Caco-2 (cell line): ENCODE measurements at regions not wholly inside any gene's neighbourhood (a gene's known extent, or its start where the extent isn't known, plus 50 kb on each side); places are given as distances from the start of the nearest gene placed in this dataset.

Experiments used
- BruUV-seq: library from RNA; stranded (reverse); fragments of 400-500 nt; replicated peaks from 2 replicates; lab custom pipeline; 2021; lab: Mats Ljungman, UMichigan
- CTCF ChIA-PET: fragments of 300-600 bp; sonication (Branson Sonifier 250); formaldehyde crosslinking; loops from one replicate; lab custom pipeline; 2022; ENCODE audit warnings: antibody characterized with exemption; lab: Charles Lee
- POLR2A ChIA-PET: fragments of 300-600 bp; sonication (Branson Sonifier 250); formaldehyde crosslinking; loops from one replicate; lab custom pipeline; 2022; ENCODE audit warnings: antibody characterized with exemption; lab: Charles Lee
- DNase-seq, 2 experiments: peaks; one replicate each; pipeline versions ENCODE4 v3.0.0 to v3.0.0-alpha.2; 2020 to 2022
- H3K27me3 ChIP-seq: replicated peaks from 2 replicates; pipeline ENCODE4 v1.6.0; 2011; ENCODE audit warnings: low read length; ENCODE audit not compliant: control insufficient read depth, insufficient read depth
- H3K36me3 ChIP-seq: 2 replicates; pipeline ENCODE4 v1.5.1; 2011; ENCODE audit warnings: low read length; ENCODE audit not compliant: control insufficient read depth, insufficient read depth
- H3K4me1 ChIP-seq: fragments of 250-450 bp; sonication (Bioruptor Pico); 2 replicates; pipeline ENCODE4 v1.5.1; 2020; ENCODE audit warnings: mild to moderate bottlenecking
- H3K4me3 ChIP-seq: 2 replicates; pipeline ENCODE4 v1.5.1; 2011; ENCODE audit warnings: low read depth, mild to moderate bottlenecking, control low read depth, low read length
- H3K9me3 ChIP-seq: fragments of 250-450 bp; sonication (Bioruptor Pico); 2 replicates; pipeline ENCODE4 v1.5.1; 2020; ENCODE audit warnings: mild to moderate bottlenecking, moderate library complexity
- H3K27ac Mint-ChIP-seq: one replicate; pipeline ENCODE4 v1.8.0; 2022; ENCODE audit warnings: mixed read lengths; ENCODE audit not compliant: unreplicated experiment
- H3K27me3 Mint-ChIP-seq: one replicate; pipeline ENCODE4 v1.8.0; 2022; ENCODE audit warnings: mixed read lengths; ENCODE audit not compliant: insufficient read depth, unreplicated experiment
- H3K36me3 Mint-ChIP-seq: one replicate; pipeline ENCODE4 v1.8.0; 2022; ENCODE audit warnings: mild to moderate bottlenecking, mixed read lengths; ENCODE audit not compliant: insufficient read depth, unreplicated experiment
- H3K4me1 Mint-ChIP-seq: one replicate; pipeline ENCODE4 v1.8.0; 2022; ENCODE audit warnings: low read depth, mixed read lengths; ENCODE audit not compliant: unreplicated experiment
- H3K4me3 Mint-ChIP-seq: one replicate; pipeline ENCODE4 v1.8.0; 2022; ENCODE audit warnings: mild to moderate bottlenecking, moderate library complexity, mixed read lengths; ENCODE audit not compliant: unreplicated experiment
- H3K9me3 Mint-ChIP-seq: one replicate; pipeline ENCODE4 v1.8.0; 2022; ENCODE audit warnings: mixed read lengths; ENCODE audit not compliant: unreplicated experiment
- intact Hi-C: fragments of 100-400 bp; cut with micrococcal nuclease; formaldehyde crosslinking; loops from one replicate; pipeline ENCODE4 v1.10.0; 2022; ENCODE audit not compliant: unreplicated experiment
- TF ChIP-seq, protein P1 (sequence below), 2 experiments: fragments of 200-600 bp in 1 of 2; IDR thresholded peaks; 1 replicate in 1 of 2; 2 replicates in 1 of 2; pipeline versions ENCODE4 v1.5.1 to v1.8.0; 2011 to 2022; ENCODE audit warnings: antibody characterized with exemption in 1 of 2, control low read depth in 1 of 2, inconsistent platforms in 1 of 2, low read depth in 1 of 2, low read length in 1 of 2, mild to moderate bottlenecking in 1 of 2, moderate library complexity in 1 of 2; ENCODE audit not compliant: insufficient read depth in 1 of 2, severe bottlenecking in 1 of 2, unreplicated experiment in 1 of 2

DNA sequence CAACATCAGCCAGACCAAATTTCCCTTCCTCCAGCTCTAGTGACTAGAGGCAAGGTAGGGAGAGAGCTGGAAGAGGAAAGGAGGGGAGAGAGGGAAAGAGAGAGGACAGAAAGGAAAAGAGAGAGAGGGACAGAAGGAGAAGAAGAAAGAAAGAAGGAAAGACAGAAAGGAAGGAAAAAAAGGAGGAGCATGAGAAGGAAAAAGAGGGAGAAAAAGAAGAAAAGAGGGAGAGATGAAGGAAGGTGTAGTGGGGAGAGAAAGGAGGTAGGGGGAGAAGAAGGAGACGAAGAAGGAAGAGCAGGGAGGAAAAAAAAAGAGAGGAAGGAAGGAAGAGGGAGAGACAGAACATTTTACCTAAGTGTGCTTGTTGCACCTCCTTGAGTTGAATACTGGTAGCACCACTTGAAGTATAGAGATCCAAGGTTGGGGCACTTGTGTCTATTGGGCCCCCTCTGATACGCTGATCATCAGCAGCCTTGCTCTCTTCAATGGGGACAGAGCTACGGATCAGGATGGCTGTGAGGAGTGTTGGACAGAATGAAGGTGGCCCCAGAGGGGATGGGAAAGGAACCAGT, 232.5 kb downstream of the SUDS3 start:
- POLR2A ChIA-PET, result no interaction called here
- peaks cover 17% of the 10 kb centered on the region for H3K27me3 Mint-ChIP-seq
- BruUV-seq, result no TSS peak

DNA sequence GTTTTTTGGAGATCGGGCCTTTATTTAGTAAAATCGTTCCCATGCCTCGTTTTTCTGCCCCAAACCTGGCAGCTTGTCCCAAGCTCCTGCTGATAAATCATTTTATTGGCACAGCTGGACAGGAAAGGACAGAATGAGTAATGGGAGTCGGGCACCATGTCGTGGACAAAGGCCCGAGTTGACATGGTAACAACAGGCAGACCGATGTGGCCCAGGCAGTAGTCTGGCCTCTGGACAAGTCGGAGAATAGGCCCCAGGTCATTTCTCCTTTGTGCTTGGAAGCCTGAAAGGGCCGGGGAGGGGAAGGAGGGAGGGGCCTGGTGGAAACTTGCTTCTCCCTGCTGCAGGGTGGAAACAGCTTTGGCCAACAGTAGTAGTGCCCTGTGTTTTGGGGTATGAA, 234.9 kb downstream of the SUDS3 start:
- Mint-ChIP-seq H3K27ac (no peak overlapping the region), H3K4me1 (no peaks in the 10 kb centered on the region), H3K27me3 (peaks cover 22% of the 10 kb centered on the region), H3K4me3 (no peak overlapping the region), H3K36me3 (no peaks in the 10 kb centered on the region), H3K9me3 (peaks cover 8% of the 10 kb centered on the region)
- no TSS peak for BruUV-seq
- Histone ChIP-seq H3K4me1 (no peaks in the 10 kb centered on the region), H3K9me3 (no peaks in the 10 kb centered on the region), H3K4me3 (no peak overlapping the region), H3K36me3 (no peaks in the 10 kb centered on the region), H3K27me3 (no peaks in the 10 kb centered on the region; the same call in 1 of the 2 replicates)
- ChIA-PET POLR2A (no interaction called here), CTCF (no interaction called here)
- TF ChIP-seq, protein P1, sequence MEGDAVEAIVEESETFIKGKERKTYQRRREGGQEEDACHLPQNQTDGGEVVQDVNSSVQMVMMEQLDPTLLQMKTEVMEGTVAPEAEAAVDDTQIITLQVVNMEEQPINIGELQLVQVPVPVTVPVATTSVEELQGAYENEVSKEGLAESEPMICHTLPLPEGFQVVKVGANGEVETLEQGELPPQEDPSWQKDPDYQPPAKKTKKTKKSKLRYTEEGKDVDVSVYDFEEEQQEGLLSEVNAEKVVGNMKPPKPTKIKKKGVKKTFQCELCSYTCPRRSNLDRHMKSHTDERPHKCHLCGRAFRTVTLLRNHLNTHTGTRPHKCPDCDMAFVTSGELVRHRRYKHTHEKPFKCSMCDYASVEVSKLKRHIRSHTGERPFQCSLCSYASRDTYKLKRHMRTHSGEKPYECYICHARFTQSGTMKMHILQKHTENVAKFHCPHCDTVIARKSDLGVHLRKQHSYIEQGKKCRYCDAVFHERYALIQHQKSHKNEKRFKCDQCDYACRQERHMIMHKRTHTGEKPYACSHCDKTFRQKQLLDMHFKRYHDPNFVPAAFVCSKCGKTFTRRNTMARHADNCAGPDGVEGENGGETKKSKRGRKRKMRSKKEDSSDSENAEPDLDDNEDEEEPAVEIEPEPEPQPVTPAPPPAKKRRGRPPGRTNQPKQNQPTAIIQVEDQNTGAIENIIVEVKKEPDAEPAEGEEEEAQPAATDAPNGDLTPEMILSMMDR (IDR thresholded peaks at IDR 0.05; ENCODE audit: insufficient read depth in 1 of 2, low read depth in 1 of 2, low read length in 1 of 2, severe bottlenecking in 1 of 2, unreplicated experiment in 1 of 2), result no peak
- intact Hi-C loops, result no loop called here
- no peak for DNase-seq

More for the DNA sequence above, 232.5 kb downstream of the SUDS3 start:
- intact Hi-C loops, result no loop called here
- TF ChIP-seq, protein P1 (IDR thresholded peaks at IDR 0.05; ENCODE audit: insufficient read depth in 1 of 2, low read depth in 1 of 2, low read length in 1 of 2, severe bottlenecking in 1 of 2, unreplicated experiment in 1 of 2), result no peak
- no peaks in the 10 kb centered on the region for H3K4me1 Mint-ChIP-seq
- H3K36me3 Mint-ChIP-seq, result no peaks in the 10 kb centered on the region
- H3K9me3 Mint-ChIP-seq, result peaks cover 8% of the 10 kb centered on the region
- no peaks in the 10 kb centered on the region; the same call in 1 of the 2 replicates for H3K27me3 ChIP-seq
- H3K36me3 ChIP-seq, result no peaks in the 10 kb centered on the region
- H3K4me3 Mint-ChIP-seq, result no peak overlapping the region
- H3K9me3 ChIP-seq, result no peaks in the 10 kb centered on the region
- no peak overlapping the region for H3K27ac Mint-ChIP-seq
- no peaks in the 10 kb centered on the region for H3K4me1 ChIP-seq
- no peak overlapping the region for H3K4me3 ChIP-seq
- no peak for DNase-seq
- CTCF ChIA-PET, result no interaction called here

DNA sequence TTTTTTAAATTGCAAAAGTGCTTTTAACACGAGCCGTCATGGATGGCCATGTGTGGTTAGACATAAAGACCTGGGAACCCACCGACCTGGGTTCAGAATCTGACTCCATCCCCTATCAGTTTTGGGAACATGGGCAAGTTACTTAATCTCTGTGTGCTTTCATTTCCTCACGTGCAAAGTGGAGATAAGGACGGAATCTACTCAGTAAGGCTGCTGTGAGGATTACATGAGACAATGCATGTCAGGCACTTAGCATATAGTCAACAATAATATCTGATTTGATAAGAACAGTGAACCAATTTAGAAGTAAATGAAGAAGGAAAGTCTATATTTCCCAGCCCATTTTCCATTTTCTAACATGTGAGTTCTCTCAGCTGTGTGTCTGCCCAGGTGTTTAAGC, 235.4 kb downstream of the SUDS3 start:
- Histone ChIP-seq H3K36me3 (no peaks in the 10 kb centered on the region), H3K4me1 (no peaks in the 10 kb centered on the region), H3K9me3 (no peaks in the 10 kb centered on the region), H3K4me3 (no peak overlapping the region), H3K27me3 (no peaks in the 10 kb centered on the region; the same call in 1 of the 2 replicates)
- no TSS peak for BruUV-seq
- ChIA-PET POLR2A (no interaction called here), CTCF (no interaction called here)
- H3K4me3 Mint-ChIP-seq, result no peak overlapping the region
- H3K27ac Mint-ChIP-seq, result no peak overlapping the region
- peaks cover 21% of the 10 kb centered on the region for H3K27me3 Mint-ChIP-seq
- TF ChIP-seq, protein P1 (IDR thresholded peaks at IDR 0.05; ENCODE audit: insufficient read depth in 1 of 2, low read depth in 1 of 2, low read length in 1 of 2, severe bottlenecking in 1 of 2, unreplicated experiment in 1 of 2), result no peak
- intact Hi-C loops, result no loop called here
- H3K9me3 Mint-ChIP-seq, result peaks cover 8% of the 10 kb centered on the region
- no peaks in the 10 kb centered on the region for H3K4me1 Mint-ChIP-seq
- no peaks in the 10 kb centered on the region for H3K36me3 Mint-ChIP-seq
- no peak for DNase-seq
